GM12878 (cell line): ENCODE measurements at regions not wholly inside any gene's neighbourhood (a gene's known extent, or its start where the extent isn't known, plus 50 kb on each side); places are given as distances from the start of the nearest gene placed in this dataset.

Experiments used
- ATAC-seq: fragments of 200-7000 bp; cut with Tn5 transposase; 3 replicates; pipeline ENCODE4 v1.9.1; 2020; ENCODE audit warnings: mild to moderate bottlenecking, moderate library complexity
- BruUV-seq: library from RNA; stranded (reverse); fragments of 400-500 nt; replicated peaks from 2 replicates; lab custom pipeline; 2021; lab: Mats Ljungman, UMichigan
- CTCF ChIA-PET: fragments of 300-600 bp; sonication (Branson Sonifier 250); formaldehyde crosslinking; extraction: SDS; loops from one replicate; lab custom pipeline; 2021; ENCODE audit warnings: inconsistent platforms; lab: Yijun Ruan, JAX
- POLR2A ChIA-PET: fragments of 350-600 bp; formaldehyde crosslinking; extraction: SDS; loops from one replicate; lab custom pipeline; 2021; ENCODE audit warnings: inconsistent platforms; lab: Charles Lee
- RAD21 ChIA-PET: fragments of 300-600 bp; sonication (Branson Sonifier 250); formaldehyde crosslinking; loops from one replicate; lab custom pipeline; 2023; ENCODE audit warnings: antibody characterized with exemption; ENCODE audit not compliant: unreplicated experiment; lab: Charles Lee
- SMC1A ChIA-PET: fragments of 300-600 bp; sonication (Branson Sonifier 250); formaldehyde crosslinking; loops from one replicate; lab custom pipeline; 2023; ENCODE audit not compliant: unreplicated experiment, uncharacterized antibody; lab: Charles Lee
- DNase-seq: peaks from one replicate; pipeline ENCODE4 v3.0.0-alpha.2; 2011; ENCODE audit warnings: low read depth, low spot score
- FAIRE-seq: peaks from 3 replicates; lab custom pipeline; 2011; peaks lifted over from hg19 to GRCh38; lab: Jason Lieb, UNC
- H2AFZ ChIP-seq: 2 replicates; pipeline ENCODE4 v1.6.0; 2011; ENCODE audit warnings: low read depth, low read length, control low read depth; ENCODE audit not compliant: control insufficient read depth
- H3K27ac ChIP-seq: 2 replicates; pipeline ENCODE4 v1.5.1; 2011; ENCODE audit warnings: control low read depth; ENCODE audit not compliant: control insufficient read depth, insufficient read depth
- H3K27me3 ChIP-seq, 2 experiments: replicated peaks in 1 of 2; 2 replicates each; pipeline versions ENCODE4 v1.6.0 to v1.6.1; 2011; ENCODE audit warnings: low read length in 1 of 2; ENCODE audit not compliant: control insufficient read depth in 2 of 2, insufficient read depth in 2 of 2
- H3K36me3 ChIP-seq, 2 experiments: 2 replicates each; pipeline ENCODE4 v1.5.1; 2011; ENCODE audit warnings: low read length in 1 of 2; ENCODE audit not compliant: control insufficient read depth in 2 of 2, insufficient read depth in 2 of 2
- H3K4me1 ChIP-seq: 2 replicates; pipeline ENCODE4 v1.6.1; 2011; ENCODE audit warnings: mild to moderate bottlenecking, low read length, moderate library complexity, mixed read lengths; ENCODE audit not compliant: control insufficient read depth, insufficient read depth
- H3K4me2 ChIP-seq: 2 replicates; pipeline ENCODE4 v1.6.0; 2011; ENCODE audit warnings: control low read depth; ENCODE audit not compliant: control insufficient read depth, insufficient read depth
- H3K4me3 ChIP-seq: fragments of 200-600 bp; sonication (generic); 2 replicates; pipeline ENCODE4 v1.5.1; 2016
- H3K79me2 ChIP-seq: 2 replicates; pipeline ENCODE4 v1.6.0; 2011; ENCODE audit warnings: low read length; ENCODE audit not compliant: control insufficient read depth, insufficient read depth
- H3K9ac ChIP-seq: 2 replicates; pipeline ENCODE4 v1.8.0; 2011; ENCODE audit warnings: low read length, control low read depth, mixed read lengths; ENCODE audit not compliant: control insufficient read depth, insufficient read depth
- H3K9me3 ChIP-seq: replicated peaks from 3 replicates; pipeline ENCODE4 v1.5.1; 2011; ENCODE audit warnings: mild to moderate bottlenecking, low read length; ENCODE audit not compliant: control insufficient read depth, insufficient read depth
- H4K20me1 ChIP-seq: 2 replicates; pipeline ENCODE4 v1.6.0; 2011; ENCODE audit not compliant: control insufficient read depth, insufficient read depth
- CEBPB ChIP-seq, 2 experiments: fragments of 150-350 bp in 1 of 2; IDR thresholded peaks; 2 replicates each; pipeline ENCODE4 v1.6.1; 2012 to 2014; ENCODE audit warnings: low read depth in 2 of 2, low read length in 2 of 2, borderline replicate concordance in 1 of 2, inconsistent platforms in 1 of 2
- NBN ChIP-seq: fragments of 450-650 bp; IDR thresholded peaks from 2 replicates; pipeline ENCODE4 v1.6.1; 2016
- NR2C1 ChIP-seq: fragments of 450-650 bp; IDR thresholded peaks from 2 replicates; pipeline ENCODE4 v1.6.1; 2017; ENCODE audit warnings: antibody characterized with exemption, mild to moderate bottlenecking, moderate library complexity
- PKNOX1 ChIP-seq: fragments of 450-650 bp; IDR thresholded peaks from 2 replicates; pipeline ENCODE4 v1.6.1; 2016; ENCODE audit warnings: mild to moderate bottlenecking
- ZBTB4 ChIP-seq: fragments of 450-650 bp; formaldehyde crosslinking; IDR thresholded peaks from 2 replicates; pipeline ENCODE4 v1.4.0; 2022; ENCODE audit warnings: mild to moderate bottlenecking, moderate library complexity
- ZNF24 ChIP-seq: fragments of 450-650 bp; IDR thresholded peaks from 2 replicates; pipeline ENCODE4 v1.6.1; 2017; ENCODE audit warnings: antibody characterized with exemption, mild to moderate bottlenecking
- ZZZ3 ChIP-seq: IDR thresholded peaks from 2 replicates; pipeline ENCODE4 v1.6.1; 2011; ENCODE audit warnings: low read depth; ENCODE audit not compliant: control insufficient read depth, insufficient read length
- WGBS: methylation state at CpG from one replicate; pipeline ENCODE4 v1.1.6; 2016; ENCODE audit warnings: low lambda C conversion rate; ENCODE audit not compliant: insufficient replicate concordance, insufficient coverage; ENCODE audit errors: missing lambda C conversion rate; 5-methylcytosine and 5-hydroxymethylcytosine counted together
- in situ Hi-C: fragments of 300-500 bp; cut with MboI; formaldehyde crosslinking; loops from 9 replicates; pipeline ENCODE4 v1.14.3; 2018; ENCODE audit warnings: mixed read lengths
- intact Hi-C: fragments of 100-400 bp; cut with micrococcal nuclease; formaldehyde crosslinking; loops from one replicate; pipeline ENCODE4 v1.14.2; 2022; ENCODE audit not compliant: unreplicated experiment
- TF ChIP-seq, protein P1 (sequence below): IDR thresholded peaks from 2 replicates; pipeline ENCODE4 v1.6.1; 2011; ENCODE audit warnings: low read depth, mild to moderate bottlenecking, low read length, moderate library complexity, borderline replicate concordance; ENCODE audit errors: extremely low read depth

GRCh38 chr3:18047052-18047451 is 304.6 kb upstream of the TBC1D5 start:
- RAD21 ChIA-PET = no interaction called here
- POLR2A ChIA-PET = no interaction called here
- SMC1A ChIA-PET = interaction anchor here (1.4 kb wide), 1 partner anchor 10 kb away, joined by 4 read pairs; no protein-coding TSS in a partner anchor
- Histone ChIP-seq H3K4me3 (no peak overlapping the region), H3K27me3 (no peaks in the 10 kb centered on the region; a peak in 1 of 4 replicates), H3K4me2 (no peak overlapping the region), H3K79me2 (no peaks in the 10 kb centered on the region), H3K9me3 (no peaks in the 10 kb centered on the region), H3K9ac (no peak overlapping the region), H4K20me1 (no peaks in the 10 kb centered on the region), H3K4me1 (no peaks in the 10 kb centered on the region), H3K27ac (no peak overlapping the region), H2AFZ (no peak overlapping the region), H3K36me3 (no peaks in the 10 kb centered on the region)
- WGBS = 19% methylated on average over 2 of the region's 2 CpGs
- CTCF ChIA-PET = interaction anchor here (1.0 kb wide), 2 partner anchors 19 to 80 kb away, joined by 3 read pairs; no protein-coding TSS in a partner anchor
- FAIRE-seq = no peak
- ATAC-seq = no peak
- intact Hi-C loops = no loop called here
- TF ChIP-seq CEBPB (IDR thresholded peaks at IDR 0.05; ENCODE audit: borderline replicate concordance in 1 of 2, low read depth in 2 of 2, low read length in 2 of 2) (no peak), NR2C1 (no peak), ZBTB4 (CRISPR knock-in tag) (no peak), ZNF24 (no peak), ZZZ3 (no peak), PKNOX1 (no peak), NBN (no peak)
- TF ChIP-seq, protein P1, sequence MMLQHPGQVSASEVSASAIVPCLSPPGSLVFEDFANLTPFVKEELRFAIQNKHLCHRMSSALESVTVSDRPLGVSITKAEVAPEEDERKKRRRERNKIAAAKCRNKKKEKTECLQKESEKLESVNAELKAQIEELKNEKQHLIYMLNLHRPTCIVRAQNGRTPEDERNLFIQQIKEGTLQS = no peak
- BruUV-seq = no TSS peak
- in situ Hi-C loops = no loop called here
- no peak for DNase-seq
